A549 (cell line): ENCODE measurements at regions not wholly inside any gene's neighbourhood (a gene's known extent, or its start where the extent isn't known, plus 50 kb on each side); places are given as distances from the start of the nearest gene placed in this dataset.

Experiments used
- ATAC-seq, 2 experiments: fragments of 200-7000 bp in 1 of 2; fragments of >200 bp in 1 of 2; cut with Nextera tagmentation in 1 of 2; cut with Tn5 transposase in 1 of 2; 3 replicates each; pipeline versions ENCODE4 v1.8.0 to v1.9.1; 2018 to 2020; ENCODE audit warnings: mild to moderate bottlenecking in 1 of 2, moderate library complexity in 1 of 2
- CTCF ChIA-PET: fragments of 300-600 bp; sonication (Branson Sonifier 250); formaldehyde crosslinking; extraction: SDS; loops from one replicate; lab custom pipeline; 2021; ENCODE audit warnings: antibody characterized with exemption, inconsistent platforms; lab: Yijun Ruan, JAX
- POLR2A ChIA-PET: fragments of 350-600 bp; formaldehyde crosslinking; extraction: SDS; loops from one replicate; lab custom pipeline; 2021; ENCODE audit warnings: antibody characterized with exemption, inconsistent platforms; lab: Yijun Ruan, JAX
- DNase-seq, 2 experiments: peaks; one replicate each; pipeline versions ENCODE4 v3.0.0 to v3.0.0-alpha.2; 2011 to 2016; ENCODE audit warnings: low read depth in 1 of 2, low spot score in 1 of 2
- FAIRE-seq: peaks from 2 replicates; lab custom pipeline; 2011; peaks lifted over from hg19 to GRCh38; lab: Jason Lieb, UNC
- H3K27ac ChIP-seq, 2 experiments: fragments of >200 bp; sonication (Bioruptor Twin); formaldehyde crosslinking; 3 replicates each; pipeline ENCODE4 v1.5.1; 2016 to 2017
- H3K4me1 ChIP-seq: fragments of >200 bp; sonication (Bioruptor Twin); formaldehyde crosslinking; 3 replicates; pipeline ENCODE4 v1.6.1; 2016
- H3K4me2 ChIP-seq: fragments of >200 bp; sonication (Bioruptor Twin); formaldehyde crosslinking; 3 replicates; pipeline ENCODE4 v1.6.1; 2016
- H3K4me3 ChIP-seq: fragments of >200 bp; sonication (Bioruptor Twin); formaldehyde crosslinking; 3 replicates; pipeline ENCODE4 v1.5.1; 2016
- H3K9me3 ChIP-seq: fragments of >200 bp; sonication (Bioruptor Twin); formaldehyde crosslinking; 3 replicates; pipeline ENCODE4 v1.6.1; 2016
- BHLHE40 ChIP-seq: IDR thresholded peaks from 2 replicates; pipeline ENCODE4 v1.6.1; 2012; ENCODE audit warnings: low read depth, low read length, inconsistent platforms
- CBX2 ChIP-seq: fragments of 200-600 bp; sonication (generic); IDR thresholded peaks from 2 replicates; pipeline ENCODE4 v1.6.1; 2016; ENCODE audit warnings: low read depth, mild to moderate bottlenecking, borderline replicate concordance
- CBX8 ChIP-seq: fragments of 200-600 bp; sonication (generic); IDR thresholded peaks from 2 replicates; pipeline ENCODE4 v1.6.1; 2016
- CHD4 ChIP-seq: fragments of 200-600 bp; sonication (generic); IDR thresholded peaks from 2 replicates; pipeline ENCODE4 v1.6.1; 2016; ENCODE audit warnings: antibody characterized with exemption, mild to moderate bottlenecking, borderline replicate concordance
- EHF ChIP-seq: fragments of 250-450 bp; sonication (Bioruptor Pico); IDR thresholded peaks from 2 replicates; pipeline ENCODE4 v1.5.0; 2020; ENCODE audit warnings: mild to moderate bottlenecking
- EHMT2 ChIP-seq: fragments of 200-600 bp; sonication (generic); IDR thresholded peaks from 2 replicates; pipeline ENCODE4 v1.6.1; 2016; ENCODE audit warnings: antibody characterized with exemption, low read depth, mild to moderate bottlenecking, moderate library complexity
- ESRRA ChIP-seq: fragments of 150-350 bp; IDR thresholded peaks from 2 replicates; pipeline ENCODE4 v1.6.1; 2014; ENCODE audit warnings: mild to moderate bottlenecking, low read length, borderline replicate concordance
- FOSB ChIP-seq: fragments of 250-450 bp; sonication (Bioruptor Pico); IDR thresholded peaks from 2 replicates; pipeline ENCODE4 v1.5.0; 2020; ENCODE audit warnings: mild to moderate bottlenecking, moderate library complexity
- FOXS1 ChIP-seq: fragments of 250-450 bp; sonication (Bioruptor Pico); IDR thresholded peaks from 2 replicates; pipeline ENCODE4 v1.5.0; 2020; ENCODE audit warnings: mild to moderate bottlenecking, moderate library complexity
- GATA3 ChIP-seq: IDR thresholded peaks from 2 replicates; pipeline ENCODE4 v1.6.1; 2012; ENCODE audit warnings: borderline replicate concordance
- HEYL ChIP-seq: fragments of 250-450 bp; sonication (Bioruptor Pico); IDR thresholded peaks from 2 replicates; pipeline ENCODE4 v1.8.0; 2021; ENCODE audit warnings: mild to moderate bottlenecking, moderate library complexity
- HOXB13 ChIP-seq: fragments of 250-450 bp; sonication (Bioruptor Pico); IDR thresholded peaks from 2 replicates; pipeline ENCODE4 v1.5.0; 2020; ENCODE audit warnings: low read depth, mild to moderate bottlenecking, moderate library complexity
- JUNB ChIP-seq: fragments of >200 bp; sonication (Bioruptor Twin); formaldehyde crosslinking; IDR thresholded peaks from 2 replicates; pipeline ENCODE4 v1.6.1; 2016
- KDM1A ChIP-seq: fragments of 200-600 bp; sonication (generic); IDR thresholded peaks from 2 replicates; pipeline ENCODE4 v1.6.1; 2016; ENCODE audit warnings: low read depth, mild to moderate bottlenecking
- MAX ChIP-seq: IDR thresholded peaks from 2 replicates; pipeline ENCODE4 v1.6.1; 2012
- MYC ChIP-seq: IDR thresholded peaks from 2 replicates; pipeline ENCODE4 v1.6.1; 2012; ENCODE audit warnings: mild to moderate bottlenecking, inconsistent platforms, low read length, improper control_type of control experiment, borderline replicate concordance
- NR3C1 ChIP-seq: fragments of >200 bp; sonication (Bioruptor Twin); formaldehyde crosslinking; IDR thresholded peaks from 3 replicates; pipeline ENCODE4 v1.6.1; 2017
- PHF8 ChIP-seq: fragments of 200-600 bp; sonication (generic); IDR thresholded peaks from 2 replicates; pipeline ENCODE4 v1.6.1; 2016; ENCODE audit warnings: low read depth, mild to moderate bottlenecking, antibody characterized with exemption, moderate library complexity, borderline replicate concordance
- POLR2A ChIP-seq: IDR thresholded peaks from 2 replicates; pipeline ENCODE4 v1.6.1; 2012; ENCODE audit warnings: mild to moderate bottlenecking, low read length
- REST ChIP-seq: fragments of 200-600 bp; sonication (generic); IDR thresholded peaks from 2 replicates; pipeline ENCODE4 v1.6.1; 2016; ENCODE audit warnings: antibody characterized with exemption, mild to moderate bottlenecking, moderate library complexity
- RFX5 ChIP-seq: fragments of 450-650 bp; IDR thresholded peaks from 2 replicates; pipeline ENCODE4 v1.7.1; 2014; ENCODE audit warnings: antibody characterized with exemption, mild to moderate bottlenecking, moderate library complexity
- SMC3 ChIP-seq: fragments of >200 bp; sonication (Bioruptor Twin); formaldehyde crosslinking; IDR thresholded peaks from 3 replicates; pipeline ENCODE4 v1.6.1; 2018; ENCODE audit warnings: inconsistent platforms
- TFCP2L1 ChIP-seq: fragments of 250-450 bp; sonication (Bioruptor Pico); IDR thresholded peaks from 2 replicates; pipeline ENCODE4 v1.5.0; 2021; ENCODE audit warnings: mild to moderate bottlenecking
- TP53 ChIP-seq: fragments of 250-450 bp; sonication (Bioruptor Pico); IDR thresholded peaks from 2 replicates; pipeline ENCODE4 v1.5.0; 2021; ENCODE audit warnings: mild to moderate bottlenecking, moderate library complexity
- ZFP36 ChIP-seq: fragments of 450-650 bp; IDR thresholded peaks from 2 replicates; pipeline ENCODE4 v1.6.1; 2014; ENCODE audit warnings: borderline replicate concordance; ENCODE audit not compliant: partially characterized antibody
- ZNF302 ChIP-seq: fragments of 250-450 bp; sonication (Bioruptor Pico); IDR thresholded peaks from 2 replicates; pipeline ENCODE4 v1.9.0; 2021; ENCODE audit warnings: inconsistent platforms, mild to moderate bottlenecking, moderate library complexity
- WGBS: methylation state at CpG from one replicate; pipeline ENCODE4 v1.1.6; 2017; ENCODE audit errors: missing lambda C conversion rate; 5-methylcytosine and 5-hydroxymethylcytosine counted together
- TF ChIP-seq, protein P1 (sequence below): fragments of 150-350 bp; IDR thresholded peaks from 2 replicates; pipeline ENCODE4 v1.6.1; 2014; ENCODE audit warnings: low read depth, mild to moderate bottlenecking, low read length
- TF ChIP-seq, protein P2 (sequence below): fragments of >200 bp; sonication (Bioruptor Twin); formaldehyde crosslinking; IDR thresholded peaks from 3 replicates; pipeline ENCODE4 v1.5.1; 2016
- TF ChIP-seq, protein P3 (sequence below): IDR thresholded peaks from 2 replicates; pipeline ENCODE4 v1.6.1; 2012; ENCODE audit warnings: low read depth, borderline replicate concordance

- DNase-seq, result no peak
- no peak for TF ChIP-seq CBX8
- TF ChIP-seq FOSB (CRISPR knock-in tag), result no peak
- no peak for TF ChIP-seq NR3C1
- no peak for TF ChIP-seq CHD4
- no peak for TF ChIP-seq KDM1A
- no peak for TF ChIP-seq REST
- TF ChIP-seq HOXB13 (CRISPR knock-in tag), result no peak
- TF ChIP-seq GATA3, result no peak
- no peak for TF ChIP-seq RFX5
- TF ChIP-seq, all 56 proteins: peak for 0
- Histone ChIP-seq H3K4me1 (no peaks in the 10 kb centered on the region), H3K4me3 (no peak overlapping the region), H3K4me2 (no peak overlapping the region), H3K9me3 (no peaks in the 10 kb centered on the region), H3K27ac (no peak overlapping the region)
- ATAC-seq, result no peak
- WGBS, result 66% methylated on average over 4 of the region's 9 CpGs
- CTCF ChIA-PET, result no interaction called here
- POLR2A ChIA-PET, result no interaction called here
- FAIRE-seq, result no peak
Measured at GRCh38 chr13:85431720-85432119, 367.5 kb downstream of the SLITRK6 start.

GRCh38 chr13:85430216-85430794 is 368.9 kb downstream of the SLITRK6 start:
- no peak overlapping the region for H3K4me3 ChIP-seq
- TF ChIP-seq POLR2A (no peak), JUNB (no peak), ESRRA (no peak), CBX2 (no peak), HEYL (CRISPR knock-in tag) (no peak), FOXS1 (CRISPR knock-in tag) (no peak), MAX (no peak), EHF (CRISPR knock-in tag) (no peak), ZNF302 (CRISPR knock-in tag) (no peak), TP53 (CRISPR knock-in tag) (no peak)
- TF ChIP-seq, protein P1, sequence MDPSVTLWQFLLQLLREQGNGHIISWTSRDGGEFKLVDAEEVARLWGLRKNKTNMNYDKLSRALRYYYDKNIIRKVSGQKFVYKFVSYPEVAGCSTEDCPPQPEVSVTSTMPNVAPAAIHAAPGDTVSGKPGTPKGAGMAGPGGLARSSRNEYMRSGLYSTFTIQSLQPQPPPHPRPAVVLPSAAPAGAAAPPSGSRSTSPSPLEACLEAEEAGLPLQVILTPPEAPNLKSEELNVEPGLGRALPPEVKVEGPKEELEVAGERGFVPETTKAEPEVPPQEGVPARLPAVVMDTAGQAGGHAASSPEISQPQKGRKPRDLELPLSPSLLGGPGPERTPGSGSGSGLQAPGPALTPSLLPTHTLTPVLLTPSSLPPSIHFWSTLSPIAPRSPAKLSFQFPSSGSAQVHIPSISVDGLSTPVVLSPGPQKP, result no peak
- WGBS, result no CpG with 5 or more reads among the region's 1 CpG
- DNase-seq (no peak), FAIRE-seq (no peak), ATAC-seq (no peak)
- no peak overlapping the region for H3K27ac ChIP-seq
- ChIA-PET CTCF (no interaction called here), POLR2A (no interaction called here)
- H3K4me1 ChIP-seq, result no peaks in the 10 kb centered on the region
- H3K9me3 ChIP-seq, result no peaks in the 10 kb centered on the region
- no peak overlapping the region for H3K4me2 ChIP-seq

DNA sequence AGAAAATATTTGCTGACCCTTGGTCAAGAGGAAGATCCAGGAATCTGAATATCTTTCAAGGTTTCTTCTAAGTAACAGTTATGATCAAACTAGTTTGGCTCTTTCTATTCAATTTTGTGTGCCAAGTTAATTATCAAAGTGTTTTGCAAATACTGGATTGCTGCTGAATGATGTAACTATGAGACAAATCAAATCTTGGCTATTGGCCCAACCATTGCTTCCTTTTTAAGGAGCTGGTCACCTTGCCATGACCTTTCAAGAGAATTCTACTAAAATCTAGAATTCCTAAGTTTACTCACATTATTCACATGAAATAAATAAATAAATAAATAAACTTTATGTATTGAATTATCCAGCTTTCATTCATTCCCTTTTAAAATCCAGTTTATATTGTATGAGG is 371.8 kb downstream of the SLITRK6 start:
- Histone ChIP-seq H3K27ac (no peak overlapping the region), H3K9me3 (no peaks in the 10 kb centered on the region), H3K4me3 (no peak overlapping the region), H3K4me2 (no peak overlapping the region), H3K4me1 (no peaks in the 10 kb centered on the region)
- DNase-seq (no peak), ATAC-seq (no peak), FAIRE-seq (no peak)
- ChIA-PET POLR2A (no interaction called here), CTCF (no interaction called here)
- TF ChIP-seq FOSB (CRISPR knock-in tag) (no peak), FOXS1 (CRISPR knock-in tag) (no peak), MYC (no peak), SMC3 (no peak), PHF8 (no peak), ZFP36 (no peak), MAX (no peak), TFCP2L1 (CRISPR knock-in tag) (no peak), EHMT2 (no peak), BHLHE40 (no peak), HOXB13 (CRISPR knock-in tag) (no peak)
- TF ChIP-seq, protein P2, sequence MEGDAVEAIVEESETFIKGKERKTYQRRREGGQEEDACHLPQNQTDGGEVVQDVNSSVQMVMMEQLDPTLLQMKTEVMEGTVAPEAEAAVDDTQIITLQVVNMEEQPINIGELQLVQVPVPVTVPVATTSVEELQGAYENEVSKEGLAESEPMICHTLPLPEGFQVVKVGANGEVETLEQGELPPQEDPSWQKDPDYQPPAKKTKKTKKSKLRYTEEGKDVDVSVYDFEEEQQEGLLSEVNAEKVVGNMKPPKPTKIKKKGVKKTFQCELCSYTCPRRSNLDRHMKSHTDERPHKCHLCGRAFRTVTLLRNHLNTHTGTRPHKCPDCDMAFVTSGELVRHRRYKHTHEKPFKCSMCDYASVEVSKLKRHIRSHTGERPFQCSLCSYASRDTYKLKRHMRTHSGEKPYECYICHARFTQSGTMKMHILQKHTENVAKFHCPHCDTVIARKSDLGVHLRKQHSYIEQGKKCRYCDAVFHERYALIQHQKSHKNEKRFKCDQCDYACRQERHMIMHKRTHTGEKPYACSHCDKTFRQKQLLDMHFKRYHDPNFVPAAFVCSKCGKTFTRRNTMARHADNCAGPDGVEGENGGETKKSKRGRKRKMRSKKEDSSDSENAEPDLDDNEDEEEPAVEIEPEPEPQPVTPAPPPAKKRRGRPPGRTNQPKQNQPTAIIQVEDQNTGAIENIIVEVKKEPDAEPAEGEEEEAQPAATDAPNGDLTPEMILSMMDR, result no peak
- TF ChIP-seq, protein P3, sequence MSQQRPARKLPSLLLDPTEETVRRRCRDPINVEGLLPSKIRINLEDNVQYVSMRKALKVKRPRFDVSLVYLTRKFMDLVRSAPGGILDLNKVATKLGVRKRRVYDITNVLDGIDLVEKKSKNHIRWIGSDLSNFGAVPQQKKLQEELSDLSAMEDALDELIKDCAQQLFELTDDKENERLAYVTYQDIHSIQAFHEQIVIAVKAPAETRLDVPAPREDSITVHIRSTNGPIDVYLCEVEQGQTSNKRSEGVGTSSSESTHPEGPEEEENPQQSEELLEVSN, result no peak
